ENCODE measurements at regions not wholly inside any gene's neighbourhood (a gene's known extent, or its start where the extent isn't known, plus 50 kb on each side); places are given as distances from the start of the nearest gene placed in this dataset.

DNA sequence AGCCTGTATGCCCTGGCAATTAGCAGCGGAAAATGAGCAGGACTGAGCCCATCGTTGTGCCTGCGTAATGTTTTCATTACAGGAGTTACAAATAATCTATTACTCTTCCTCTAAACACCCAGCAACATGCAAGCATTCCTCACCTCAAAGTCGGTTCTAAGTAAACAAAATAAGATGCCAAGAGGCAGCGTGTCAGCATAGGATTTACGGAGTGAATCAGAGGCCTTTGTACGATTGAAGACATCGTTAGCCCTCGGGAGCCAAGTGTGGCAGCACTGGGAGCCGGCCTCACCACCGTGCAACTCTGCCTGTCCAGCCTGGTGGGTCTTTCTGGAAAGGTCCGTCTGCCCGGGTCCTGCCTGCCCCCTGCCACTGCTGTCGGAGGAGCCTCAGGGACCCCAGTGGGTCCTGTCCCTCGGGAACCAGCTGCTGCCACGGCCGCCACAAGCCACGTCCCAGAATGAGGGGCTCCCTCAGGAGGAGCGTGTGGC lies 80.1 kb upstream of the CTDP1 start:
- TF ChIP-seq, protein P1, sequence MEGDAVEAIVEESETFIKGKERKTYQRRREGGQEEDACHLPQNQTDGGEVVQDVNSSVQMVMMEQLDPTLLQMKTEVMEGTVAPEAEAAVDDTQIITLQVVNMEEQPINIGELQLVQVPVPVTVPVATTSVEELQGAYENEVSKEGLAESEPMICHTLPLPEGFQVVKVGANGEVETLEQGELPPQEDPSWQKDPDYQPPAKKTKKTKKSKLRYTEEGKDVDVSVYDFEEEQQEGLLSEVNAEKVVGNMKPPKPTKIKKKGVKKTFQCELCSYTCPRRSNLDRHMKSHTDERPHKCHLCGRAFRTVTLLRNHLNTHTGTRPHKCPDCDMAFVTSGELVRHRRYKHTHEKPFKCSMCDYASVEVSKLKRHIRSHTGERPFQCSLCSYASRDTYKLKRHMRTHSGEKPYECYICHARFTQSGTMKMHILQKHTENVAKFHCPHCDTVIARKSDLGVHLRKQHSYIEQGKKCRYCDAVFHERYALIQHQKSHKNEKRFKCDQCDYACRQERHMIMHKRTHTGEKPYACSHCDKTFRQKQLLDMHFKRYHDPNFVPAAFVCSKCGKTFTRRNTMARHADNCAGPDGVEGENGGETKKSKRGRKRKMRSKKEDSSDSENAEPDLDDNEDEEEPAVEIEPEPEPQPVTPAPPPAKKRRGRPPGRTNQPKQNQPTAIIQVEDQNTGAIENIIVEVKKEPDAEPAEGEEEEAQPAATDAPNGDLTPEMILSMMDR (IDR thresholded peaks at IDR 0.05; ENCODE audit: low read depth, low read length, missing input control): no peak
- TF ChIP-seq EGR1 (IDR thresholded peaks at IDR 0.05; ENCODE audit: low read depth in 2 of 2) (no peak), GABPA (IDR thresholded peaks at IDR 0.05 in 1 of 2, conservative IDR thresholded peaks at IDR 0.05 in 1 of 2) (no peak)
- TF ChIP-seq, protein P2, sequence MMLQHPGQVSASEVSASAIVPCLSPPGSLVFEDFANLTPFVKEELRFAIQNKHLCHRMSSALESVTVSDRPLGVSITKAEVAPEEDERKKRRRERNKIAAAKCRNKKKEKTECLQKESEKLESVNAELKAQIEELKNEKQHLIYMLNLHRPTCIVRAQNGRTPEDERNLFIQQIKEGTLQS (IDR thresholded peaks at IDR 0.05): no peak
- TF ChIP-seq, protein P3, sequence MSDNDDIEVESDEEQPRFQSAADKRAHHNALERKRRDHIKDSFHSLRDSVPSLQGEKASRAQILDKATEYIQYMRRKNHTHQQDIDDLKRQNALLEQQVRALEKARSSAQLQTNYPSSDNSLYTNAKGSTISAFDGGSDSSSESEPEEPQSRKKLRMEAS (IDR thresholded peaks at IDR 0.05): no peak

Data from liver (tissue), 3 donors.